Esophagus muscularis mucosa (tissue), 3 donors: ENCODE measurements at regions not wholly inside any gene's neighbourhood (a gene's known extent, or its start where the extent isn't known, plus 50 kb on each side); places are given as distances from the start of the nearest gene placed in this dataset.

Experiments
- POLR2A ChIP-seq: fragments of 450-650 bp; IDR thresholded peaks from one replicate; pipeline ENCODE4 v1.6.1; 2017; ENCODE audit warnings: antibody characterized with exemption, moderate library complexity, mild to moderate bottlenecking, low read depth
- POLR2AphosphoS5 ChIP-seq, 2 donors: sonication (generic); formaldehyde crosslinking; IDR thresholded peaks; one replicate each; pipeline ENCODE4 v1.6.1; 2017; ENCODE audit warnings: antibody characterized with exemption in 2 of 2
- TF ChIP-seq, protein P1 (sequence below), 3 experiments: fragments of 200-600 bp in 2 of 3; fragments of 450-650 bp in 1 of 3; sonication (generic) in 2 of 3; IDR thresholded peaks; one replicate each; pipeline ENCODE4 v1.5.1; 2017 to 2019; ENCODE audit warnings: antibody characterized with exemption in 3 of 3, mild to moderate bottlenecking in 2 of 3, moderate library complexity in 1 of 3

GRCh38 chr6:166806962-166807757, 149.2 kb downstream of the RNASET2 start:
- TF ChIP-seq, protein P1, sequence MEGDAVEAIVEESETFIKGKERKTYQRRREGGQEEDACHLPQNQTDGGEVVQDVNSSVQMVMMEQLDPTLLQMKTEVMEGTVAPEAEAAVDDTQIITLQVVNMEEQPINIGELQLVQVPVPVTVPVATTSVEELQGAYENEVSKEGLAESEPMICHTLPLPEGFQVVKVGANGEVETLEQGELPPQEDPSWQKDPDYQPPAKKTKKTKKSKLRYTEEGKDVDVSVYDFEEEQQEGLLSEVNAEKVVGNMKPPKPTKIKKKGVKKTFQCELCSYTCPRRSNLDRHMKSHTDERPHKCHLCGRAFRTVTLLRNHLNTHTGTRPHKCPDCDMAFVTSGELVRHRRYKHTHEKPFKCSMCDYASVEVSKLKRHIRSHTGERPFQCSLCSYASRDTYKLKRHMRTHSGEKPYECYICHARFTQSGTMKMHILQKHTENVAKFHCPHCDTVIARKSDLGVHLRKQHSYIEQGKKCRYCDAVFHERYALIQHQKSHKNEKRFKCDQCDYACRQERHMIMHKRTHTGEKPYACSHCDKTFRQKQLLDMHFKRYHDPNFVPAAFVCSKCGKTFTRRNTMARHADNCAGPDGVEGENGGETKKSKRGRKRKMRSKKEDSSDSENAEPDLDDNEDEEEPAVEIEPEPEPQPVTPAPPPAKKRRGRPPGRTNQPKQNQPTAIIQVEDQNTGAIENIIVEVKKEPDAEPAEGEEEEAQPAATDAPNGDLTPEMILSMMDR (IDR thresholded peaks at IDR 0.05): no peak
- TF ChIP-seq POLR2A: no peak
- no peak for TF ChIP-seq POLR2AphosphoS5 (IDR thresholded peaks at IDR 0.05)
